Tibial nerve (tissue), 3 donors: ENCODE measurements at regions not wholly inside any gene's neighbourhood (a gene's known extent, or its start where the extent isn't known, plus 50 kb on each side); places are given as distances from the start of the nearest gene placed in this dataset.

ENCODE experiments used
- CTCF ChIP-seq, 5 experiments: fragments of 200-600 bp in 3 of 5; fragments of 450-650 bp in 2 of 5; sonication (generic) in 3 of 5; IDR thresholded peaks; one replicate each; pipeline ENCODE4 v1.5.1; 2016 to 2019; ENCODE audit warnings: antibody characterized with exemption in 5 of 5, mild to moderate bottlenecking in 3 of 5, moderate library complexity in 2 of 5
- POLR2A ChIP-seq, 2 donors: fragments of 450-650 bp; IDR thresholded peaks; one replicate each; pipeline ENCODE4 v1.6.1; 2017; ENCODE audit warnings: antibody characterized with exemption in 2 of 2, mild to moderate bottlenecking in 2 of 2, moderate library complexity in 2 of 2

DNA sequence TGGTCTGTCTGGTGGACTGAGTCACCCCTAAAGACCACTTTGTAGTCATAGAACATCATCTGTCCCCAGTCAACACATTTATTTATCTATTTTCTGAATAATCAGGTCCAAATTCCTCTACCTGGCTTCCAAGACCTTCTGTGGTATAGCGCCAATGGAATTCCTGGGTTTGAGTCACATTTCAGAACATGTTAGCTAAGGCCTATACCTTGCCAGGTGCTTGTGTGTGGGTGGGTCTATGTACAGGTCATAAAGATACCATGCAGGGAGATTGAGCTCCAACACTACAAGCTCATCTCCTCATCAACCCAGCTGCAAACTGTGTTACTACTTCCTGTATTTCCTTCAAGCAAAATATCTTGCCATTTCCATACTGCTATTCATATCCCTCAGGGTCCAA is 113.3 kb downstream of the TRAPPC11 start:
- TF ChIP-seq CTCF (IDR thresholded peaks at IDR 0.05) (no peak), POLR2A (IDR thresholded peaks at IDR 0.05) (no peak)
